Upper lobe of right lung (tissue), 1 donor: ENCODE measurements at regions not wholly inside any gene's neighbourhood (a gene's known extent, or its start where the extent isn't known, plus 50 kb on each side); places are given as distances from the start of the nearest gene placed in this dataset.

ENCODE experiments used
- ATAC-seq: fragments of 200-7000 bp; cut with Tn5 transposase; one replicate; pipeline ENCODE4 v1.9.1; 2020; ENCODE audit warnings: mild to moderate bottlenecking, moderate library complexity
- DNase-seq: peaks from one replicate; pipeline ENCODE4 v3.0.0-alpha.2; 2020
- H3K27ac ChIP-seq: fragments of 200-600 bp; one replicate; pipeline ENCODE4 v1.8.0; 2022
- H3K27me3 ChIP-seq: fragments of 200-600 bp; one replicate; pipeline ENCODE4 v1.8.0; 2022; ENCODE audit warnings: mild to moderate bottlenecking
- H3K36me3 ChIP-seq: fragments of 200-600 bp; one replicate; pipeline ENCODE4 v1.8.0; 2022
- H3K4me1 ChIP-seq: fragments of 200-600 bp; one replicate; pipeline ENCODE4 v1.8.0; 2022
- H3K4me3 ChIP-seq: fragments of 200-600 bp; one replicate; pipeline ENCODE4 v1.8.0; 2022; ENCODE audit warnings: mild to moderate bottlenecking
- H3K9me3 ChIP-seq: fragments of 200-600 bp; one replicate; pipeline ENCODE4 v1.8.0; 2022
- CTCF ChIP-seq: fragments of 200-600 bp; IDR thresholded peaks from one replicate; pipeline ENCODE4 v1.8.0; 2022; ENCODE audit warnings: antibody characterized with exemption
- intact Hi-C: fragments of 100-400 bp; cut with DNase I; formaldehyde crosslinking; loops from one replicate; pipeline ENCODE4 v1.11.0; 2022
- donor health status: DM: no; HTN: yes; CAD: no; lungs with severe emphysema.

GRCh38 chrX:155767876-155768769 is 113.0 kb upstream of the VAMP7 start:
- Histone ChIP-seq H3K27me3 (no peaks in the 10 kb centered on the region), H3K27ac (no peak overlapping the region), H3K9me3 (no peaks in the 10 kb centered on the region), H3K36me3 (no peaks in the 10 kb centered on the region), H3K4me3 (peak overlapping the region; percentile 14), H3K4me1 (no peaks in the 10 kb centered on the region)
- ATAC-seq (peak; percentile 43), DNase-seq (no peak)
- TF ChIP-seq CTCF: no peak
- intact Hi-C loops: no loop called here

GRCh38 chrX:155767051-155767875 is 113.9 kb upstream of the VAMP7 start:
- intact Hi-C loops: no loop called here
- no peaks in the 10 kb centered on the region for H3K9me3 ChIP-seq
- ATAC-seq (peak; percentile 86), DNase-seq (peak; percentile 60)
- no peaks in the 10 kb centered on the region for H3K36me3 ChIP-seq
- TF ChIP-seq CTCF: no peak
- H3K27ac ChIP-seq: no peak overlapping the region
- no peaks in the 10 kb centered on the region for H3K27me3 ChIP-seq
- peak overlapping the region; percentile 43 for H3K4me3 ChIP-seq
- H3K4me1 ChIP-seq: no peaks in the 10 kb centered on the region

GRCh38 chrX:155766321-155766720 is 114.8 kb upstream of the VAMP7 start:
- TF ChIP-seq CTCF: no peak
- intact Hi-C loops: no loop called here

DNA sequence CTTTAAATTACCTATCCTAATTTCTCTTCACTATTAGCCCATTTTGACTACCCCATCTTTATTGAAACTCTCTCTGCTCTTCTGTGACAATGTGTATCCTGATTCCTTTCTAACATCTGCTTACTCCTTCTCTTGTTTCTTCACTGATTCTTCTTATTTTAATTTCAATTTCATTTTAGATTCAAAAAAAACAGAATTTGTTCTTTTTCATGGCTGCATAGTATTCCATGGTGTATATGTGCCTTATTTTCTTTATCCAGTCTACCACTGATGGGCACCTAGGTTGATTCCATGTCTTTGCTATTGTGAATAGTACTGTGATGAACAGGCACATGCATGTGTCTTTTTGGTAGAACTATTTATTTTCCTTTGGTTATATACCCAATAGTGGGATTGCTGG is 120.0 kb upstream of the VAMP7 start:
- ATAC-seq: no peak
- no peaks in the 10 kb centered on the region for H3K4me1 ChIP-seq
- intact Hi-C loops: no loop called here
- no peak overlapping the region for H3K4me3 ChIP-seq
- H3K27ac ChIP-seq: no peak overlapping the region
- no peaks in the 10 kb centered on the region for H3K36me3 ChIP-seq
- H3K27me3 ChIP-seq: no peaks in the 10 kb centered on the region
- no peak for DNase-seq
- no peak for TF ChIP-seq CTCF
- no peaks in the 10 kb centered on the region for H3K9me3 ChIP-seq

More at GRCh38 chrX:155766321-155766720, 114.8 kb upstream of the VAMP7 start:
- Histone ChIP-seq H3K4me1 (no peaks in the 10 kb centered on the region), H3K36me3 (no peaks in the 10 kb centered on the region), H3K9me3 (no peaks in the 10 kb centered on the region), H3K27me3 (no peaks in the 10 kb centered on the region), H3K4me3 (no peak overlapping the region), H3K27ac (no peak overlapping the region)
- no peak for DNase-seq
- ATAC-seq: no peak

DNA sequence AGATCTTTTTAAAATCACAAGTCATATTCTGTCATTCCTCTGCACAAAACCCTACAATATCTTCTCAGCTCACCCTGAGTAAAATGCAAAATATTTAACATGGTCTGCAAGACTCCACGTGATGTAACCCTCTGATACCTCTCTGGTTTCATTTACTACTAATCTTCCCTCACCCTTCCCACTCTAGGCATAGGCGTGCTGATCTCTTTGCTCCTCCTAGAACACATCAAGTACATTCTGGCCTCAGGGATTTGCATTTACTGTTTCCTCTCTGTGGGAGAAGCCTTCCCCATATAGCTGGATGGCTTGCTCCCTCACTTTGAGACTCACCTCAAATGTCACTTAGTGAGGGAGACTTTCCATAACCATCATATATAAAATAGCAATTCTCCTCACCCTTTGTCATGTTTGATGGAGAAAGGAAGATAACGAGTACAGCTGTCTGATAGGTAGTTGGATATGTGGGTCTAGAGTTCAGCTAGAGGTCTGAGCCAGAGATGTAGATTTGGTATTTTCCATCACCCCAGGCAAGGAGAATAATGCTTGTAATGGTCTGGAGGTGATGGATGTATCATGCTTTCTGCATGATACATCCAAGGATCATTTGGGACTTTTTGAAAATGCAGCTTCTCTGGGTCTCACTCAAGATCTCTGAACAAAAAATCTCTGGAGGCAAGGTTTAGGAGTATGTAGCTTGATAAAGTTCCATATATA is 123.9 kb upstream of the VAMP7 start:
- Histone ChIP-seq H3K4me3 (no peak overlapping the region), H3K27me3 (no peaks in the 10 kb centered on the region), H3K4me1 (no peaks in the 10 kb centered on the region), H3K36me3 (no peaks in the 10 kb centered on the region), H3K9me3 (no peaks in the 10 kb centered on the region), H3K27ac (no peak overlapping the region)
- DNase-seq (no peak), ATAC-seq (no peak)
- no peak for TF ChIP-seq CTCF
- intact Hi-C loops: no loop called here
